GM23338 (cell line): ENCODE measurements at regions not wholly inside any gene's neighbourhood (a gene's known extent, or its start where the extent isn't known, plus 50 kb on each side); places are given as distances from the start of the nearest gene placed in this dataset.

Experiments used
- ATAC-seq: fragments of 200-7000 bp; cut with Tn5 transposase; 3 replicates; pipeline ENCODE4 v1.9.1; 2020
- DNase-seq: peaks from one replicate; pipeline ENCODE4 v3.0.0-alpha.2; 2015; ENCODE audit warnings: low spot score
- H2AFZ ChIP-seq: fragments of 200-600 bp; sonication (generic); 2 replicates; pipeline ENCODE4 v1.8.0; 2016; ENCODE audit warnings: antibody characterized with exemption, mild to moderate bottlenecking, moderate library complexity
- H3F3A ChIP-seq: fragments of 200-600 bp; sonication (generic); replicated peaks from 2 replicates; pipeline ENCODE4 v1.8.0; 2017; ENCODE audit warnings: antibody characterized with exemption, mixed run types, low read depth
- H3K27ac ChIP-seq: fragments of 200-600 bp; sonication (generic); 2 replicates; pipeline ENCODE4 v1.6.1; 2016; ENCODE audit warnings: low read depth
- H3K27me3 ChIP-seq: fragments of 200-600 bp; sonication (generic); 2 replicates; pipeline ENCODE4 v1.8.0; 2016; ENCODE audit warnings: mild to moderate bottlenecking, mixed run types, moderate library complexity; ENCODE audit not compliant: insufficient read depth
- H3K36me3 ChIP-seq: fragments of 200-600 bp; sonication (generic); 2 replicates; pipeline ENCODE4 v1.8.0; 2016; ENCODE audit warnings: mild to moderate bottlenecking; ENCODE audit not compliant: insufficient read depth
- H3K4me1 ChIP-seq: fragments of 200-600 bp; sonication (generic); 2 replicates; pipeline ENCODE4 v1.8.0; 2016; ENCODE audit warnings: mild to moderate bottlenecking, moderate library complexity; ENCODE audit not compliant: insufficient read depth
- H3K4me2 ChIP-seq: fragments of 200-600 bp; sonication (generic); 2 replicates; pipeline ENCODE4 v1.7.1; 2017; ENCODE audit warnings: mixed run types
- H3K4me3 ChIP-seq: fragments of 200-600 bp; sonication (generic); 2 replicates; pipeline ENCODE4 v1.6.1; 2016; ENCODE audit warnings: mixed run types
- H3K79me2 ChIP-seq: fragments of 200-600 bp; sonication (generic); replicated peaks from 2 replicates; pipeline ENCODE4 v1.8.0; 2017; ENCODE audit warnings: mild to moderate bottlenecking; ENCODE audit not compliant: insufficient read depth
- H3K9me2 ChIP-seq: fragments of 200-600 bp; sonication (generic); 2 replicates; pipeline ENCODE4 v1.8.0; 2017; ENCODE audit not compliant: insufficient read depth
- H4K20me1 ChIP-seq: fragments of 200-600 bp; sonication (generic); replicated peaks from 2 replicates; pipeline ENCODE4 v1.8.0; 2017; ENCODE audit warnings: mild to moderate bottlenecking; ENCODE audit not compliant: insufficient read depth
- H3K27ac Mint-ChIP-seq: 2 replicates; pipeline ENCODE4 v1.8.0; 2020; ENCODE audit warnings: inconsistent platforms, mild to moderate bottlenecking, moderate library complexity, mixed read lengths
- H3K27me3 Mint-ChIP-seq: 3 replicates; pipeline ENCODE4 v1.8.0; 2022; ENCODE audit warnings: low read depth, mild to moderate bottlenecking, moderate library complexity, mixed read lengths, inconsistent platforms; ENCODE audit not compliant: insufficient read depth, poor library complexity
- H3K36me3 Mint-ChIP-seq: 3 replicates; pipeline ENCODE4 v1.8.0; 2021; ENCODE audit warnings: low read depth, mild to moderate bottlenecking, inconsistent platforms, moderate library complexity, mixed read lengths
- H3K4me1 Mint-ChIP-seq: 3 replicates; pipeline ENCODE4 v1.8.0; 2020; ENCODE audit warnings: mild to moderate bottlenecking, inconsistent platforms, mixed read lengths
- H3K4me3 Mint-ChIP-seq: 3 replicates; pipeline ENCODE4 v1.8.0; 2021; ENCODE audit warnings: moderate library complexity, mild to moderate bottlenecking, inconsistent platforms, mixed read lengths
- H3K9me3 Mint-ChIP-seq: 3 replicates; pipeline ENCODE4 v1.8.0; 2020; ENCODE audit warnings: moderate library complexity, mild to moderate bottlenecking, inconsistent platforms, mixed read lengths
- CREB1 ChIP-seq: fragments of 250-450 bp; sonication (Bioruptor Pico); IDR thresholded peaks from 2 replicates; pipeline ENCODE4 v1.5.0; 2020; ENCODE audit warnings: low read depth, mild to moderate bottlenecking, moderate library complexity
- EZH2 ChIP-seq: fragments of 200-600 bp; sonication (generic); IDR thresholded peaks from one replicate; pipeline ENCODE4 v1.8.0; 2017; ENCODE audit warnings: antibody characterized with exemption, mild to moderate bottlenecking, low read depth; ENCODE audit not compliant: unreplicated experiment
- EZH2phosphoT487 ChIP-seq: fragments of 200-600 bp; sonication (generic); IDR thresholded peaks from one replicate; pipeline ENCODE4 v1.8.1; 2018; ENCODE audit warnings: antibody characterized with exemption; ENCODE audit not compliant: unreplicated experiment
- JUNB ChIP-seq: IDR thresholded peaks from one replicate; pipeline ENCODE4 v1.6.1; 2016; ENCODE audit warnings: antibody characterized with exemption; ENCODE audit not compliant: unreplicated experiment
- NANOG ChIP-seq: IDR thresholded peaks from 2 replicates; pipeline ENCODE4 v1.6.1; 2016; ENCODE audit warnings: antibody characterized with exemption, borderline replicate concordance
- POLR2AphosphoS5 ChIP-seq: IDR thresholded peaks from 2 replicates; pipeline ENCODE4 v1.6.1; 2016; ENCODE audit warnings: antibody characterized with exemption, low read depth
- STAT1 ChIP-seq: IDR thresholded peaks from one replicate; pipeline ENCODE4 v1.6.1; 2016; ENCODE audit warnings: antibody characterized with exemption; ENCODE audit not compliant: unreplicated experiment
- ZNF114 ChIP-seq: fragments of 250-450 bp; sonication (Bioruptor Pico); IDR thresholded peaks from 2 replicates; pipeline ENCODE4 v1.5.0; 2020; ENCODE audit warnings: mild to moderate bottlenecking, moderate library complexity
- ZNF331 ChIP-seq: fragments of 250-450 bp; sonication (Bioruptor Pico); IDR thresholded peaks from 2 replicates; pipeline ENCODE4 v1.5.0; 2020; ENCODE audit warnings: low read depth, mild to moderate bottlenecking, moderate library complexity
- TF ChIP-seq, protein P1 (sequence below): IDR thresholded peaks from 2 replicates; pipeline ENCODE4 v1.6.1; 2016; ENCODE audit warnings: antibody characterized with exemption
- TF ChIP-seq, protein P2 (sequence below), 2 experiments: fragments of 200-600 bp in 1 of 2; sonication (generic) in 1 of 2; conservative IDR thresholded peaks; 2 replicates each; pipeline versions ENCODE4 v1.5.1 to v1.6.1; 2016 to 2017; ENCODE audit warnings: antibody characterized with exemption in 2 of 2, low read depth in 2 of 2, mild to moderate bottlenecking in 2 of 2, moderate library complexity in 1 of 2
- TF ChIP-seq, protein P3 (sequence below): fragments of 250-450 bp; sonication (Bioruptor Pico); IDR thresholded peaks from 2 replicates; pipeline ENCODE4 v1.5.0; 2020; ENCODE audit warnings: mild to moderate bottlenecking, moderate library complexity
- TF ChIP-seq, protein P4 (sequence below): IDR thresholded peaks from one replicate; pipeline ENCODE4 v1.6.1; 2018; ENCODE audit warnings: antibody characterized with exemption; ENCODE audit not compliant: unreplicated experiment

DNA sequence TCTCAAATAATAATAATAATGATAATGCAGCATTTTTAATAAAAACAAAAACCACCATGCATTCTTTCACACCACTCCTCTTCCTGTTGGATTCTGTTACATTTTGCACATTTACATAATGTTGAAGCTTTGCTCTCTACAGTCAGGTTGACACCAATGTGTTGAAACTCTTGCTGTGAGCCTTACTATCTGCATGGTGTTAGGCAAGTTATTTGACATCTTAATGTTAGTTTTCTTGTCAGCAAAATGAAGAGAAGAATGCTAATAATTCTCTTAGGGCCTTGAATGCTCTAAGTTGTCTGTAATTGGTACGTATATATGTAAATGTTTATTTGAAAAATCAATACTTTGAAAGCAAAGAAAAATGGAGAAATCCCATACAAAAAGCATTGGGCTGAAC, 525.5 kb upstream of the PTGER4 start:
- H3K4me1 ChIP-seq: no peaks in the 10 kb centered on the region

More for the DNA sequence above, 525.5 kb upstream of the PTGER4 start:
- H3K4me3 Mint-ChIP-seq: no peak overlapping the region
- no peak overlapping the region for H3K27ac ChIP-seq
- no peaks in the 10 kb centered on the region for H3K79me2 ChIP-seq
- ATAC-seq (no peak), DNase-seq (no peak)
- H3K27ac Mint-ChIP-seq: no peak overlapping the region
- H3K27me3 Mint-ChIP-seq: no peaks in the 10 kb centered on the region
- H3F3A ChIP-seq: no peaks in the 10 kb centered on the region
- no peak overlapping the region for H2AFZ ChIP-seq
- H3K36me3 ChIP-seq: no peaks in the 10 kb centered on the region
- TF ChIP-seq NANOG (no peak), STAT1 (no peak), ZNF114 (CRISPR knock-in tag) (no peak), ZNF331 (CRISPR knock-in tag) (no peak), JUNB (no peak), POLR2AphosphoS5 (no peak), EZH2phosphoT487 (no peak), EZH2 (no peak), CREB1 (CRISPR knock-in tag) (no peak)
- TF ChIP-seq, protein P1, sequence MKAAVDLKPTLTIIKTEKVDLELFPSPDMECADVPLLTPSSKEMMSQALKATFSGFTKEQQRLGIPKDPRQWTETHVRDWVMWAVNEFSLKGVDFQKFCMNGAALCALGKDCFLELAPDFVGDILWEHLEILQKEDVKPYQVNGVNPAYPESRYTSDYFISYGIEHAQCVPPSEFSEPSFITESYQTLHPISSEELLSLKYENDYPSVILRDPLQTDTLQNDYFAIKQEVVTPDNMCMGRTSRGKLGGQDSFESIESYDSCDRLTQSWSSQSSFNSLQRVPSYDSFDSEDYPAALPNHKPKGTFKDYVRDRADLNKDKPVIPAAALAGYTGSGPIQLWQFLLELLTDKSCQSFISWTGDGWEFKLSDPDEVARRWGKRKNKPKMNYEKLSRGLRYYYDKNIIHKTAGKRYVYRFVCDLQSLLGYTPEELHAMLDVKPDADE: no peak
- TF ChIP-seq, protein P2, sequence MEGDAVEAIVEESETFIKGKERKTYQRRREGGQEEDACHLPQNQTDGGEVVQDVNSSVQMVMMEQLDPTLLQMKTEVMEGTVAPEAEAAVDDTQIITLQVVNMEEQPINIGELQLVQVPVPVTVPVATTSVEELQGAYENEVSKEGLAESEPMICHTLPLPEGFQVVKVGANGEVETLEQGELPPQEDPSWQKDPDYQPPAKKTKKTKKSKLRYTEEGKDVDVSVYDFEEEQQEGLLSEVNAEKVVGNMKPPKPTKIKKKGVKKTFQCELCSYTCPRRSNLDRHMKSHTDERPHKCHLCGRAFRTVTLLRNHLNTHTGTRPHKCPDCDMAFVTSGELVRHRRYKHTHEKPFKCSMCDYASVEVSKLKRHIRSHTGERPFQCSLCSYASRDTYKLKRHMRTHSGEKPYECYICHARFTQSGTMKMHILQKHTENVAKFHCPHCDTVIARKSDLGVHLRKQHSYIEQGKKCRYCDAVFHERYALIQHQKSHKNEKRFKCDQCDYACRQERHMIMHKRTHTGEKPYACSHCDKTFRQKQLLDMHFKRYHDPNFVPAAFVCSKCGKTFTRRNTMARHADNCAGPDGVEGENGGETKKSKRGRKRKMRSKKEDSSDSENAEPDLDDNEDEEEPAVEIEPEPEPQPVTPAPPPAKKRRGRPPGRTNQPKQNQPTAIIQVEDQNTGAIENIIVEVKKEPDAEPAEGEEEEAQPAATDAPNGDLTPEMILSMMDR (conservative IDR thresholded peaks at IDR 0.05; ENCODE audit: low read depth in 2 of 2): no peak
- TF ChIP-seq, protein P3, sequence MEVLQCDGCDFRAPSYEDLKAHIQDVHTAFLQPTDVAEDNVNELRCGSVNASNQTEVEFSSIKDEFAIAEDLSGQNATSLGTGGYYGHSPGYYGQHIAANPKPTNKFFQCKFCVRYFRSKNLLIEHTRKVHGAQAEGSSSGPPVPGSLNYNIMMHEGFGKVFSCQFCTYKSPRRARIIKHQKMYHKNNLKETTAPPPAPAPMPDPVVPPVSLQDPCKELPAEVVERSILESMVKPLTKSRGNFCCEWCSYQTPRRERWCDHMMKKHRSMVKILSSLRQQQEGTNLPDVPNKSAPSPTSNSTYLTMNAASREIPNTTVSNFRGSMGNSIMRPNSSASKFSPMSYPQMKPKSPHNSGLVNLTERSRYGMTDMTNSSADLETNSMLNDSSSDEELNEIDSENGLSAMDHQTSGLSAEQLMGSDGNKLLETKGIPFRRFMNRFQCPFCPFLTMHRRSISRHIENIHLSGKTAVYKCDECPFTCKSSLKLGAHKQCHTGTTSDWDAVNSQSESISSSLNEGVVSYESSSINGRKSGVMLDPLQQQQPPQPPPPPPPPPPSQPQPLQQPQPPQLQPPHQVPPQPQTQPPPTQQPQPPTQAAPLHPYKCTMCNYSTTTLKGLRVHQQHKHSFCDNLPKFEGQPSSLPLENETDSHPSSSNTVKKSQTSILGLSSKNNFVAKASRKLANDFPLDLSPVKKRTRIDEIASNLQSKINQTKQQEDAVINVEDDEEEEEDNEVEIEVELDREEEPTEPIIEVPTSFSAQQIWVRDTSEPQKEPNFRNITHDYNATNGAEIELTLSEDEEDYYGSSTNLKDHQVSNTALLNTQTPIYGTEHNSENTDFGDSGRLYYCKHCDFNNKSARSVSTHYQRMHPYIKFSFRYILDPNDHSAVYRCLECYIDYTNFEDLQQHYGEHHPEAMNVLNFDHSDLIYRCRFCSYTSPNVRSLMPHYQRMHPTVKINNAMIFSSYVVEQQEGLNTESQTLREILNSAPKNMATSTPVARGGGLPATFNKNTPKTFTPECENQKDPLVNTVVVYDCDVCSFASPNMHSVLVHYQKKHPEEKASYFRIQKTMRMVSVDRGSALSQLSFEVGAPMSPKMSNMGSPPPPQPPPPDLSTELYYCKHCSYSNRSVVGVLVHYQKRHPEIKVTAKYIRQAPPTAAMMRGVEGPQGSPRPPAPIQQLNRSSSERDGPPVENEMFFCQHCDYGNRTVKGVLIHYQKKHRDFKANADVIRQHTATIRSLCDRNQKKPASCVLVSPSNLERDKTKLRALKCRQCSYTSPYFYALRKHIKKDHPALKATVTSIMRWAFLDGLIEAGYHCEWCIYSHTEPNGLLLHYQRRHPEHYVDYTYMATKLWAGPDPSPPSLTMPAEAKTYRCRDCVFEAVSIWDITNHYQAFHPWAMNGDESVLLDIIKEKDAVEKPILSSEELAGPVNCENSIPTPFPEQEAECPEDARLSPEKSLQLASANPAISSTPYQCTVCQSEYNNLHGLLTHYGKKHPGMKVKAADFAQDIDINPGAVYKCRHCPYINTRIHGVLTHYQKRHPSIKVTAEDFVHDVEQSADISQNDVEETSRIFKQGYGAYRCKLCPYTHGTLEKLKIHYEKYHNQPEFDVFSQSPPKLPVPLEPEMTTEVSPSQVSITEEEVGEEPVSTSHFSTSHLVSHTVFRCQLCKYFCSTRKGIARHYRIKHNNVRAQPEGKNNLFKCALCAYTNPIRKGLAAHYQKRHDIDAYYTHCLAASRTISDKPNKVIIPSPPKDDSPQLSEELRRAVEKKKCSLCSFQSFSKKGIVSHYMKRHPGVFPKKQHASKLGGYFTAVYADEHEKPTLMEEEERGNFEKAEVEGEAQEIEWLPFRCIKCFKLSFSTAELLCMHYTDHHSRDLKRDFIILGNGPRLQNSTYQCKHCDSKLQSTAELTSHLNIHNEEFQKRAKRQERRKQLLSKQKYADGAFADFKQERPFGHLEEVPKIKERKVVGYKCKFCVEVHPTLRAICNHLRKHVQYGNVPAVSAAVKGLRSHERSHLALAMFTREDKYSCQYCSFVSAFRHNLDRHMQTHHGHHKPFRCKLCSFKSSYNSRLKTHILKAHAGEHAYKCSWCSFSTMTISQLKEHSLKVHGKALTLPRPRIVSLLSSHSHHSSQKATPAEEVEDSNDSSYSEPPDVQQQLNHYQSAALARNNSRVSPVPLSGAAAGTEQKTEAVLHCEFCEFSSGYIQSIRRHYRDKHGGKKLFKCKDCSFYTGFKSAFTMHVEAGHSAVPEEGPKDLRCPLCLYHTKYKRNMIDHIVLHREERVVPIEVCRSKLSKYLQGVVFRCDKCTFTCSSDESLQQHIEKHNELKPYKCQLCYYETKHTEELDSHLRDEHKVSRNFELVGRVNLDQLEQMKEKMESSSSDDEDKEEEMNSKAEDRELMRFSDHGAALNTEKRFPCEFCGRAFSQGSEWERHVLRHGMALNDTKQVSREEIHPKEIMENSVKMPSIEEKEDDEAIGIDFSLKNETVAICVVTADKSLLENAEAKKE: no peak
- TF ChIP-seq, protein P4, sequence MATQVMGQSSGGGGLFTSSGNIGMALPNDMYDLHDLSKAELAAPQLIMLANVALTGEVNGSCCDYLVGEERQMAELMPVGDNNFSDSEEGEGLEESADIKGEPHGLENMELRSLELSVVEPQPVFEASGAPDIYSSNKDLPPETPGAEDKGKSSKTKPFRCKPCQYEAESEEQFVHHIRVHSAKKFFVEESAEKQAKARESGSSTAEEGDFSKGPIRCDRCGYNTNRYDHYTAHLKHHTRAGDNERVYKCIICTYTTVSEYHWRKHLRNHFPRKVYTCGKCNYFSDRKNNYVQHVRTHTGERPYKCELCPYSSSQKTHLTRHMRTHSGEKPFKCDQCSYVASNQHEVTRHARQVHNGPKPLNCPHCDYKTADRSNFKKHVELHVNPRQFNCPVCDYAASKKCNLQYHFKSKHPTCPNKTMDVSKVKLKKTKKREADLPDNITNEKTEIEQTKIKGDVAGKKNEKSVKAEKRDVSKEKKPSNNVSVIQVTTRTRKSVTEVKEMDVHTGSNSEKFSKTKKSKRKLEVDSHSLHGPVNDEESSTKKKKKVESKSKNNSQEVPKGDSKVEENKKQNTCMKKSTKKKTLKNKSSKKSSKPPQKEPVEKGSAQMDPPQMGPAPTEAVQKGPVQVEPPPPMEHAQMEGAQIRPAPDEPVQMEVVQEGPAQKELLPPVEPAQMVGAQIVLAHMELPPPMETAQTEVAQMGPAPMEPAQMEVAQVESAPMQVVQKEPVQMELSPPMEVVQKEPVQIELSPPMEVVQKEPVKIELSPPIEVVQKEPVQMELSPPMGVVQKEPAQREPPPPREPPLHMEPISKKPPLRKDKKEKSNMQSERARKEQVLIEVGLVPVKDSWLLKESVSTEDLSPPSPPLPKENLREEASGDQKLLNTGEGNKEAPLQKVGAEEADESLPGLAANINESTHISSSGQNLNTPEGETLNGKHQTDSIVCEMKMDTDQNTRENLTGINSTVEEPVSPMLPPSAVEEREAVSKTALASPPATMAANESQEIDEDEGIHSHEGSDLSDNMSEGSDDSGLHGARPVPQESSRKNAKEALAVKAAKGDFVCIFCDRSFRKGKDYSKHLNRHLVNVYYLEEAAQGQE: no peak
- H3K36me3 Mint-ChIP-seq: no peaks in the 10 kb centered on the region
- H3K4me1 Mint-ChIP-seq: peaks cover 2% of the 10 kb centered on the region; the same call in 1 of the 3 replicates
- no peaks in the 10 kb centered on the region for H3K9me3 Mint-ChIP-seq
- H3K4me2 ChIP-seq: no peak overlapping the region
- H3K27me3 ChIP-seq: no peaks in the 10 kb centered on the region
- H4K20me1 ChIP-seq: no peaks in the 10 kb centered on the region
- peaks cover 9% of the 10 kb centered on the region for H3K9me2 ChIP-seq
- no peak overlapping the region for H3K4me3 ChIP-seq
